Lower lobe of right lung (tissue), 2 donors: ENCODE measurements at regions not wholly inside any gene's neighbourhood (a gene's known extent, or its start where the extent isn't known, plus 50 kb on each side); places are given as distances from the start of the nearest gene placed in this dataset.

ENCODE experiments used
- ATAC-seq, 2 donors: fragments of 200-7000 bp; cut with Tn5 transposase; one replicate each; pipeline ENCODE4 v1.9.1; 2020 to 2022; ENCODE audit warnings: mild to moderate bottlenecking in 2 of 2, moderate library complexity in 2 of 2
- DNase-seq: peaks from one replicate; pipeline ENCODE4 v3.0.0-alpha.2; 2020
- H3K27ac ChIP-seq: fragments of 200-600 bp; one replicate; pipeline ENCODE4 v1.8.0; 2022
- H3K27me3 ChIP-seq: fragments of 200-600 bp; one replicate; pipeline ENCODE4 v1.8.0; 2022; ENCODE audit warnings: low read depth
- H3K36me3 ChIP-seq: fragments of 200-600 bp; one replicate; pipeline ENCODE4 v1.8.0; 2022; ENCODE audit warnings: mild to moderate bottlenecking
- H3K4me1 ChIP-seq: fragments of 200-600 bp; one replicate; pipeline ENCODE4 v1.8.0; 2022
- H3K4me3 ChIP-seq: fragments of 200-600 bp; one replicate; pipeline ENCODE4 v1.8.0; 2022; ENCODE audit warnings: mild to moderate bottlenecking
- H3K9me3 ChIP-seq: fragments of 200-600 bp; one replicate; pipeline ENCODE4 v1.8.0; 2022
- CTCF ChIP-seq: fragments of 200-600 bp; IDR thresholded peaks from one replicate; pipeline ENCODE4 v1.8.0; 2022; ENCODE audit warnings: antibody characterized with exemption, mild to moderate bottlenecking
- intact Hi-C: fragments of 100-400 bp; cut with DNase I; formaldehyde crosslinking; loops from one replicate; pipeline ENCODE4 v1.11.0; 2022
- donor health status: DM: no; HTN: yes; CAD: no; lungs with severe emphysema.

- Histone ChIP-seq H3K9me3 (no peaks in the 10 kb centered on the region), H3K36me3 (no peaks in the 10 kb centered on the region), H3K27me3 (no peaks in the 10 kb centered on the region), H3K4me1 (peaks cover 6% of the 10 kb centered on the region), H3K27ac (no peak overlapping the region), H3K4me3 (no peak overlapping the region)
- intact Hi-C loops = no loop called here
- TF ChIP-seq CTCF = no peak
- DNase-seq (peak; percentile 38), ATAC-seq (peak in 1 of 2 donors; percentile 7)
These were observed 126.2 kb downstream of the SIK1 start for GRCh38 chr21:43300496-43301408.

- intact Hi-C loops = no loop called here
- Histone ChIP-seq H3K9me3 (no peaks in the 10 kb centered on the region), H3K27me3 (no peaks in the 10 kb centered on the region), H3K4me1 (peaks cover 6% of the 10 kb centered on the region), H3K4me3 (no peak overlapping the region), H3K36me3 (no peaks in the 10 kb centered on the region), H3K27ac (no peak overlapping the region)
- no peak for TF ChIP-seq CTCF
- DNase-seq (peak; percentile 65), ATAC-seq (peak; percentile 22 to 46)
These were observed 127.3 kb downstream of the SIK1 start for GRCh38 chr21:43299441-43300277.

- Histone ChIP-seq H3K4me1 (peaks cover 6% of the 10 kb centered on the region), H3K27me3 (no peaks in the 10 kb centered on the region), H3K9me3 (no peaks in the 10 kb centered on the region), H3K36me3 (no peaks in the 10 kb centered on the region), H3K27ac (no peak overlapping the region), H3K4me3 (no peak overlapping the region)
- TF ChIP-seq CTCF = no peak
- DNase-seq (peak; percentile 38), ATAC-seq (peak in 1 of 2 donors; percentile 3)
- intact Hi-C loops = no loop called here
These were observed 128.1 kb downstream of the SIK1 start for GRCh38 chr21:43298546-43299440.

GRCh38 chr21:43297989-43298388, 128.9 kb downstream of the SIK1 start:
- Histone ChIP-seq H3K36me3 (no peaks in the 10 kb centered on the region), H3K4me3 (no peak overlapping the region), H3K4me1 (peaks cover 6% of the 10 kb centered on the region), H3K27me3 (no peaks in the 10 kb centered on the region), H3K27ac (no peak overlapping the region), H3K9me3 (no peaks in the 10 kb centered on the region)
- ATAC-seq (no peak), DNase-seq (peak; percentile 22)
- no peak for TF ChIP-seq CTCF
- intact Hi-C loops = no loop called here
